HAP-1 (cell line): ENCODE measurements at regions not wholly inside any gene's neighbourhood (a gene's known extent, or its start where the extent isn't known, plus 50 kb on each side); places are given as distances from the start of the nearest gene placed in this dataset.

ENCODE experiments used
- DNase-seq, 2 experiments: peaks; one replicate each; pipeline ENCODE4 v3.0.0-alpha.2; 2016 to 2020; ENCODE audit warnings: low spot score in 2 of 2
- H3K27me3 ChIP-seq: fragments of 250-450 bp; sonication (Bioruptor Pico); 2 replicates; pipeline ENCODE4 v1.5.1; 2020; ENCODE audit warnings: low read depth, mild to moderate bottlenecking, moderate library complexity
- H3K36me3 ChIP-seq: fragments of 250-450 bp; sonication (Bioruptor Pico); replicated peaks from 2 replicates; pipeline ENCODE4 v1.5.1; 2020; ENCODE audit warnings: mild to moderate bottlenecking
- H3K4me1 ChIP-seq: fragments of 250-450 bp; sonication (Bioruptor Pico); 2 replicates; pipeline ENCODE4 v1.5.1; 2020; ENCODE audit warnings: mild to moderate bottlenecking
- H3K4me3 ChIP-seq: fragments of 250-450 bp; sonication (Bioruptor Pico); 2 replicates; pipeline ENCODE4 v1.5.1; 2020; ENCODE audit warnings: mild to moderate bottlenecking, moderate library complexity
- H3K9me3 ChIP-seq: fragments of 250-450 bp; sonication (Bioruptor Pico); 2 replicates; pipeline ENCODE4 v1.5.1; 2020; ENCODE audit warnings: mild to moderate bottlenecking, moderate library complexity
- in situ Hi-C: fragments of 300-500 bp; cut with MboI; formaldehyde crosslinking; loops from 3 replicates; pipeline ENCODE4 v1.14.3; 2020; ENCODE audit warnings: low sequenced_read_pairs, inconsistent platforms, mixed read lengths

DNA sequence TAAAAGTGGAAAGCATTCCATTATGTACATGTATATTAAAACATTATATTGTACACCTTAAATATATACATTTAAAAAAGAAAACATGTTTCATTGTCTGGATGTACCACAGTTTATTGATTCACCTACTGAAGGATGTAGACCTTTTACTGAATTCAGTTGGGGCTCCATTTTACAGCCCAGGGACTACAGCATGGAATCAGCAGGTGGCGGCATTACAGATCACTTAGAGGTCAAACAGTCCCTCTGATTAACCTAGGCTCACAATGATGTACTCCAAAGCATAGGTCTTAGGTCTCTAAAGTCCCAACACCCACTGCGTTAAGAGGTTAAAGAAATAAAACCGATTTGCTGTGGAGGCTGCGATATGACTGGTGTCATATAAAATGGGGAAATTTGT lies 490.9 kb downstream of the SHISA9 start:
- Histone ChIP-seq H3K9me3 (no peaks in the 10 kb centered on the region), H3K36me3 (no peaks in the 10 kb centered on the region), H3K4me1 (no peaks in the 10 kb centered on the region), H3K4me3 (no peak overlapping the region), H3K27me3 (no peaks in the 10 kb centered on the region)
- no peak for DNase-seq
- in situ Hi-C loops = no loop called here

DNA sequence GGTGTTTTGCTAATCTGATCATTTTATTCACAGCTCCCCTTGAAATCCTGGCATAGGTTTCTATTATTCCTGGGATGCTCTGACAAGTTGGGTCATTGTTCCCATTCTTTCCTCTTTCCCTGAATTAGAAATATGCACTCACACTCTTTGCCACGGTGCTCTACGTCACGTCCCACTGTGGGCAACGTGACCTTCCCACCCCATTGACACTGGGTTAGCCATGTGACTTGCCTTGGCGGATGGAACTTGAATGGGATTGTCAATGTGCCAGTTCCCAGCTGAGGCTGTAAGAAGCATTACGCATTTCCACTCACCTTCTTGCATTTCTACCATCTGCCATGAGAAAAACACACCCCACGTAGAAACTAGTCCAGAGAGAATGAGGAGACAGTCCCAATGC lies 492.4 kb downstream of the SHISA9 start:
- H3K27me3 ChIP-seq = no peaks in the 10 kb centered on the region
- in situ Hi-C loops = no loop called here
- H3K36me3 ChIP-seq = no peaks in the 10 kb centered on the region
- H3K9me3 ChIP-seq = no peaks in the 10 kb centered on the region
- no peaks in the 10 kb centered on the region for H3K4me1 ChIP-seq
- H3K4me3 ChIP-seq = no peak overlapping the region
- no peak for DNase-seq

GRCh38 chr16:13394488-13394887 lies 493.1 kb downstream of the SHISA9 start:
- DNase-seq = no peak
- Histone ChIP-seq H3K4me1 (no peaks in the 10 kb centered on the region), H3K4me3 (no peak overlapping the region), H3K27me3 (no peaks in the 10 kb centered on the region), H3K36me3 (no peaks in the 10 kb centered on the region), H3K9me3 (no peaks in the 10 kb centered on the region)
- in situ Hi-C loops = no loop called here

DNA sequence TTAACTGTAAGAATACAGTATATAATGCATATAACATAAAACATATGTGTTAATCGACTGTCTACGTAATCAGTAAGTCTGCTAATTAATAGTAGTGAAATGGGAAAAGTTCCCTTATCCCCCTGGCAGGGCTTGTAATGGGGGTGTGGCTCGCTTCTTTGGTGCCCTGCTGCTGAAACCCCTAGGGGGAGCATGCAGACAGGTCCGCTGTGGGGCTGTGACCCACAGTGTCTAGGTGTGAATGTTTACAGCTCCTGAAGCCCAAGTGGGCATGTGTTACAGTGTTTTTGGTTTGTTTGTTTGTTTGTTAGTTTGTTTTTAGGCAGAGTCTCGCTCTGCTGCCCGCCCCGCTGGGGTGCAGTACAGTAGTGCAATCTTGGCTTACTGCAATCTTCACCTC lies 495.7 kb downstream of the SHISA9 start:
- no peak overlapping the region for H3K4me3 ChIP-seq
- DNase-seq = no peak
- H3K4me1 ChIP-seq = no peaks in the 10 kb centered on the region
- H3K27me3 ChIP-seq = no peaks in the 10 kb centered on the region
- no peaks in the 10 kb centered on the region for H3K36me3 ChIP-seq
- in situ Hi-C loops = no loop called here
- H3K9me3 ChIP-seq = no peaks in the 10 kb centered on the region

- Histone ChIP-seq H3K4me3 (no peak overlapping the region), H3K9me3 (no peaks in the 10 kb centered on the region), H3K36me3 (no peaks in the 10 kb centered on the region), H3K27me3 (no peaks in the 10 kb centered on the region), H3K4me1 (no peaks in the 10 kb centered on the region)
- in situ Hi-C loops = no loop called here
- DNase-seq = no peak
These were observed 500.2 kb downstream of the SHISA9 start for GRCh38 chr16:13401641-13402040.

GRCh38 chr16:13402601-13403000 lies 501.2 kb downstream of the SHISA9 start:
- in situ Hi-C loops = no loop called here
- Histone ChIP-seq H3K27me3 (no peaks in the 10 kb centered on the region), H3K9me3 (no peaks in the 10 kb centered on the region), H3K4me1 (no peaks in the 10 kb centered on the region), H3K36me3 (no peaks in the 10 kb centered on the region), H3K4me3 (no peak overlapping the region)
- no peak for DNase-seq

DNA sequence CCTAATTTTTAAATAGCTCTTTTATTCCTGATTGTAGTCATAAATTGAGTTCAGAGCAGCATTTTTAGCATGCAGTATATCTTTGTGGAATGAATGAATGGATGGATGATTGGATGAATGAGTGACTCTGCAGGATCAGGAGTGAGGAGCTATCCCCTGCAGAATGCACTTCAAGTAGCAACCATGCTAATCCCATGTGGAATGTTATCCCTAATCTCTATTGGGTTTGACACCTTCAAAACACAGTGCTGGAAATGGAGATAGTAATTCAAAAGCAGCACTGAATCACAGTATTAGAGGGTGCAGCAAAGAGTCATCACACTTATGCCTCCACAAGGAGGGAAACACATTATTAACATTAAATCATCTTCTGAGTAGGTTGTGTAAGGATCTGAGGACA lies 501.9 kb downstream of the SHISA9 start:
- no peaks in the 10 kb centered on the region for H3K36me3 ChIP-seq
- H3K4me3 ChIP-seq = no peak overlapping the region
- DNase-seq = no peak
- H3K27me3 ChIP-seq = no peaks in the 10 kb centered on the region
- in situ Hi-C loops = no loop called here
- no peaks in the 10 kb centered on the region for H3K9me3 ChIP-seq
- H3K4me1 ChIP-seq = no peaks in the 10 kb centered on the region

GRCh38 chr16:13414154-13414553 lies 505.8 kb upstream of the ERCC4 start:
- H3K4me3 ChIP-seq = no peak overlapping the region
- no peaks in the 10 kb centered on the region for H3K27me3 ChIP-seq
- H3K4me1 ChIP-seq = no peaks in the 10 kb centered on the region
- no peak for DNase-seq
- no peaks in the 10 kb centered on the region for H3K9me3 ChIP-seq
- in situ Hi-C loops = no loop called here
- no peaks in the 10 kb centered on the region for H3K36me3 ChIP-seq

GRCh38 chr16:13419589-13419988 lies 500.4 kb upstream of the ERCC4 start:
- in situ Hi-C loops = no loop called here
- no peaks in the 10 kb centered on the region for H3K4me1 ChIP-seq
- no peak for DNase-seq
- no peaks in the 10 kb centered on the region for H3K27me3 ChIP-seq
- H3K36me3 ChIP-seq = no peaks in the 10 kb centered on the region
- H3K9me3 ChIP-seq = no peaks in the 10 kb centered on the region
- H3K4me3 ChIP-seq = no peak overlapping the region

- no peaks in the 10 kb centered on the region for H3K4me1 ChIP-seq
- DNase-seq = no peak
- H3K27me3 ChIP-seq = no peaks in the 10 kb centered on the region
- no peak overlapping the region for H3K4me3 ChIP-seq
- H3K36me3 ChIP-seq = no peaks in the 10 kb centered on the region
- no peaks in the 10 kb centered on the region for H3K9me3 ChIP-seq
- in situ Hi-C loops = no loop called here
These were observed 498.2 kb upstream of the ERCC4 start for GRCh38 chr16:13421726-13422125.

GRCh38 chr16:13425836-13426235 lies 494.1 kb upstream of the ERCC4 start:
- no peaks in the 10 kb centered on the region for H3K4me1 ChIP-seq
- no peaks in the 10 kb centered on the region for H3K9me3 ChIP-seq
- H3K36me3 ChIP-seq = no peaks in the 10 kb centered on the region
- H3K4me3 ChIP-seq = no peak overlapping the region
- no peak for DNase-seq
- in situ Hi-C loops = no loop called here
- H3K27me3 ChIP-seq = no peaks in the 10 kb centered on the region

GRCh38 chr16:13426269-13426668 lies 493.7 kb upstream of the ERCC4 start:
- DNase-seq = no peak
- Histone ChIP-seq H3K9me3 (no peaks in the 10 kb centered on the region), H3K4me3 (no peak overlapping the region), H3K36me3 (no peaks in the 10 kb centered on the region), H3K27me3 (no peaks in the 10 kb centered on the region), H3K4me1 (no peaks in the 10 kb centered on the region)
- in situ Hi-C loops = no loop called here

GRCh38 chr16:13426736-13427135 lies 493.2 kb upstream of the ERCC4 start:
- no peaks in the 10 kb centered on the region for H3K4me1 ChIP-seq
- no peaks in the 10 kb centered on the region for H3K27me3 ChIP-seq
- H3K9me3 ChIP-seq = no peaks in the 10 kb centered on the region
- H3K36me3 ChIP-seq = no peaks in the 10 kb centered on the region
- in situ Hi-C loops = no loop called here
- DNase-seq = no peak
- no peak overlapping the region for H3K4me3 ChIP-seq

GRCh38 chr16:13427943-13428342 lies 492.0 kb upstream of the ERCC4 start:
- H3K36me3 ChIP-seq = no peaks in the 10 kb centered on the region
- H3K4me1 ChIP-seq = no peaks in the 10 kb centered on the region
- no peaks in the 10 kb centered on the region for H3K9me3 ChIP-seq
- DNase-seq = no peak
- H3K27me3 ChIP-seq = no peaks in the 10 kb centered on the region
- H3K4me3 ChIP-seq = no peak overlapping the region
- in situ Hi-C loops = no loop called here

DNA sequence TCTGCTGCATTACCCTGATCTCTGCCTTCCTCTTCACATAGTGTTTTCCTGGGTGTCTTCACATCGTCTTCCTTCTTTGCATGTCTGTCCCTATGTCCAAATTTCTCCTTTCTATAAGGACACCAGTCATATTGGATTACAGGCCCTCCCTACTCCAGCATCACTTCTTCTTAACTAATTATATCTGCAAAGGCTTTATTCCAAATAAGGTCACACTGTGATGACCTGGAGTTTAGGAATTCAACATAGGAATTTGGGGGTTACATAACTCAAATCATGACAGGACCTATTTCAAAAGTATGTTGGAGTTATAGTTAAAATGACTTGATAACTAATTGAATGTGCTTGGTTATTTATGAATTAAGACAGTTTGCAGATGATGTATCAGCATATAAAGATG lies 490.5 kb upstream of the ERCC4 start:
- no peaks in the 10 kb centered on the region for H3K9me3 ChIP-seq
- no peak for DNase-seq
- no peaks in the 10 kb centered on the region for H3K4me1 ChIP-seq
- H3K4me3 ChIP-seq = no peak overlapping the region
- no peaks in the 10 kb centered on the region for H3K36me3 ChIP-seq
- no peaks in the 10 kb centered on the region for H3K27me3 ChIP-seq
- in situ Hi-C loops = no loop called here
